RWPE2 (cell line): ENCODE measurements at regions not wholly inside any gene's neighbourhood (a gene's known extent, or its start where the extent isn't known, plus 50 kb on each side); places are given as distances from the start of the nearest gene placed in this dataset.

ENCODE experiments used
- ATAC-seq: fragments of 200-7000 bp; cut with Tn5 transposase; 3 replicates; pipeline ENCODE4 v1.9.1; 2021; ENCODE audit warnings: low read depth
- DNase-seq: peaks from one replicate; pipeline ENCODE4 v3.0.0-alpha.2; 2020; ENCODE audit warnings: low spot score
- H3K27ac ChIP-seq: fragments of 450-650 bp; 2 replicates; pipeline ENCODE4 v1.5.1; 2017; ENCODE audit warnings: mild to moderate bottlenecking; ENCODE audit not compliant: poor library complexity, severe bottlenecking
- H3K27me3 ChIP-seq: fragments of 250-450 bp; sonication (Bioruptor Pico); 2 replicates; pipeline ENCODE4 v1.5.1; 2021; ENCODE audit warnings: mild to moderate bottlenecking, moderate library complexity; ENCODE audit not compliant: insufficient read depth, poor library complexity, severe bottlenecking
- H3K36me3 ChIP-seq: fragments of 250-450 bp; sonication (Bioruptor Pico); 2 replicates; pipeline ENCODE4 v1.5.1; 2020; ENCODE audit warnings: low read depth, mild to moderate bottlenecking, moderate library complexity
- H3K4me1 ChIP-seq: fragments of 250-450 bp; sonication (Bioruptor Pico); 2 replicates; pipeline ENCODE4 v1.5.1; 2021; ENCODE audit warnings: mild to moderate bottlenecking, moderate library complexity; ENCODE audit not compliant: insufficient read depth, poor library complexity, severe bottlenecking
- H3K4me3 ChIP-seq: fragments of 250-450 bp; sonication (Bioruptor Pico); 2 replicates; pipeline ENCODE4 v1.5.1; 2021; ENCODE audit warnings: mild to moderate bottlenecking, moderate library complexity; ENCODE audit not compliant: severe bottlenecking
- H3K9me3 ChIP-seq: fragments of 250-450 bp; sonication (Bioruptor Pico); 2 replicates; pipeline ENCODE4 v1.5.1; 2021; ENCODE audit warnings: mild to moderate bottlenecking, moderate library complexity; ENCODE audit not compliant: severe bottlenecking
- TF ChIP-seq, protein P1 (sequence below): fragments of 450-650 bp; IDR thresholded peaks from one replicate; pipeline ENCODE4 v1.5.1; 2017; ENCODE audit warnings: mild to moderate bottlenecking, moderate library complexity; ENCODE audit not compliant: poor library complexity, severe bottlenecking

DNA sequence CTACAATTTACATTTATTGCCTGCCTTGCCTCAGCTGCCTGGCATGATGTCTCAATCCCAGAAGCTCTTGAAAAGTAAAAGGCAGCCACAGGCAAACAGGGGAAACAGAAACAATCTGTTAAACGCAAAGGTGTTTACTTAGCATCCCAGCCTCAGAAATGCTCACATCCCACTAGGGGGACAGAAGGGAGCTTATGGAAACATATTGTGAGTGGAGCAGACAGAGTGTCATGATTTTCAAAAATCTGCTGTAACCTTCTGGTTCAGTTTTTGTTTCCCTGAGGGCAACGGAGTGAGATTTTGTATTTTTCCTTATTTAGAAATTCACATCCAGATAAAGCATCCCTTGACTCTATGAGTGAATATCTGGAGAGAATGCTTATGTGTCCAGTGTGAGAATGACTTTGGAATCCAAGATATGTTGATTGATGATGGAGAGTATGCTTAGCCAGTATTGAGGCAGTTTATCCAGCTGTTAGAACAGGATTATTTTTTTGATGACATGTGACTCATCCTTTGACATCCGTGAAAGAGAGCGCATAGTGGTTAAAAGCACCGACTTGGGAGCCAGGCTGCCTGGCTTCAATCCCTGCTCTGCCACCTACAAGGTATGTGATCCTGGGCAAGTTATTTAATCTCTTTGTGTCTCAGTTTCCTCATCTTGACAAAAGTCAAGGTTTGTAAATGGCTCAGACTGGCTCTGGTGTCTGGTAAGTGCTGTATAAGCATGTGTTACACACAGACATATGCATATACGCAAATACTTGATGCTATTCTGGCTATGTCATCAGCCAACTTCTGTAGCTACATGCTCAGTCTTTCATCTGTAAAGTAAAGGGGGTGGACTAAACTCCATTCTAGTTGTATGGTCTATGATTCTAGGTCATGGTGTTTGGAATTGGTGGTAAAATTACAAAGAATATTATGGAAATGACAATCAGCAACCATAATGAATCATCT lies 381.2 kb downstream of the RAPGEF2 start:
- H3K9me3 ChIP-seq = no peaks in the 10 kb centered on the region
- no peak overlapping the region for H3K4me3 ChIP-seq
- no peak for ATAC-seq
- no peaks in the 10 kb centered on the region for H3K27me3 ChIP-seq
- DNase-seq = no peak
- no peak overlapping the region for H3K27ac ChIP-seq
- H3K36me3 ChIP-seq = no peaks in the 10 kb centered on the region
- H3K4me1 ChIP-seq = peaks cover 8% of the 10 kb centered on the region
- TF ChIP-seq, protein P1, sequence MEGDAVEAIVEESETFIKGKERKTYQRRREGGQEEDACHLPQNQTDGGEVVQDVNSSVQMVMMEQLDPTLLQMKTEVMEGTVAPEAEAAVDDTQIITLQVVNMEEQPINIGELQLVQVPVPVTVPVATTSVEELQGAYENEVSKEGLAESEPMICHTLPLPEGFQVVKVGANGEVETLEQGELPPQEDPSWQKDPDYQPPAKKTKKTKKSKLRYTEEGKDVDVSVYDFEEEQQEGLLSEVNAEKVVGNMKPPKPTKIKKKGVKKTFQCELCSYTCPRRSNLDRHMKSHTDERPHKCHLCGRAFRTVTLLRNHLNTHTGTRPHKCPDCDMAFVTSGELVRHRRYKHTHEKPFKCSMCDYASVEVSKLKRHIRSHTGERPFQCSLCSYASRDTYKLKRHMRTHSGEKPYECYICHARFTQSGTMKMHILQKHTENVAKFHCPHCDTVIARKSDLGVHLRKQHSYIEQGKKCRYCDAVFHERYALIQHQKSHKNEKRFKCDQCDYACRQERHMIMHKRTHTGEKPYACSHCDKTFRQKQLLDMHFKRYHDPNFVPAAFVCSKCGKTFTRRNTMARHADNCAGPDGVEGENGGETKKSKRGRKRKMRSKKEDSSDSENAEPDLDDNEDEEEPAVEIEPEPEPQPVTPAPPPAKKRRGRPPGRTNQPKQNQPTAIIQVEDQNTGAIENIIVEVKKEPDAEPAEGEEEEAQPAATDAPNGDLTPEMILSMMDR = no peak

DNA sequence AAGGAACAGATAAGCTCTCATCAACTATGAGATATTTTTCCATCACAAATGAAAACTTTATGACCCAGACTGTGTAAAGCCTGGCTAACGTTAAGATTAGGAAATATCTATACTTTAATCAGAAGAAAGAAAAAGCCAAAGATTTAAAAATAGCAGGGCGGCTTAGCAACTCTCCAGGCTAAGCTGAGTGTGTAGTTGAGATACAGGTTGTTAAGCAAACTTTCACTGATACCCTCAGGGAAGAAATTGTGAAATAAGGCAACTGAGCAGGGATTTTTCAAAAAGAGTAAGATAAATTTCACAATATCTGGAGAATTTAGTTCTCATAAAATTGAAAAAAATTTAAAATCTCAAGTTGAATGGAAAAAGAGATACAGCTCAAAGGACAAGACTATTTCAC lies 382.0 kb downstream of the RAPGEF2 start:
- H3K4me3 ChIP-seq = no peak overlapping the region

GRCh38 chr4:159487284-159487747 lies 384.4 kb downstream of the RAPGEF2 start:
- Histone ChIP-seq H3K4me3 (no peak overlapping the region), H3K27ac (no peak overlapping the region), H3K27me3 (no peaks in the 10 kb centered on the region)

More for the DNA sequence above, 382.0 kb downstream of the RAPGEF2 start:
- no peaks in the 10 kb centered on the region for H3K27me3 ChIP-seq
- no peak for DNase-seq
- H3K27ac ChIP-seq = no peak overlapping the region
- H3K36me3 ChIP-seq = no peaks in the 10 kb centered on the region
- H3K4me1 ChIP-seq = peaks cover 8% of the 10 kb centered on the region
- ATAC-seq = peak; percentile 26; the same call in 1 of the 3 replicates
- TF ChIP-seq, protein P1 = no peak
- no peaks in the 10 kb centered on the region for H3K9me3 ChIP-seq

DNA sequence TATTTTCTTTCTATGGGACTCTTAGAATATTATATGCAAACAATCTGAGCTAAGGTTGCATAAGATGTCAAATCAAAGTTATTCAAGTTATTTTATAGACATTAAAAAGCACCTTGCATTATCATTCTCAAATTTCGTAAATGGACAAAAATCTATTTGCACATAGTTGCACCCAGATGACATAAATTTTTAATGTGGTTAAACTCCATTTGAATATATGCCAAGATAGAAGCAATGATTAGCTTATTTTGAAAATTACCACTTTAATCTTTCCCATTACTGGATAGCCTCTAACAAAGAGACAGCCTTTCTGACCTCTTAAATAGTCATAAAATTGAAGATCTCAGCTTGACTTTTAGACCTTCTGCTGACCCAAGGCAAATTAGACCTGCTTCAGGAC lies 386.8 kb downstream of the RAPGEF2 start:
- DNase-seq (no peak), ATAC-seq (no peak)
- H3K4me3 ChIP-seq = no peak overlapping the region
- H3K27ac ChIP-seq = no peak overlapping the region
- H3K27me3 ChIP-seq = no peaks in the 10 kb centered on the region
- H3K9me3 ChIP-seq = no peaks in the 10 kb centered on the region
- TF ChIP-seq, protein P1 = no peak
- no peaks in the 10 kb centered on the region for H3K36me3 ChIP-seq
- H3K4me1 ChIP-seq = peaks cover 5% of the 10 kb centered on the region

More at GRCh38 chr4:159487284-159487747, 384.4 kb downstream of the RAPGEF2 start:
- TF ChIP-seq, protein P1 = peak; percentile 87
- Histone ChIP-seq H3K9me3 (no peaks in the 10 kb centered on the region), H3K4me1 (peaks cover 8% of the 10 kb centered on the region), H3K36me3 (no peaks in the 10 kb centered on the region)
- peak; percentile 83 for ATAC-seq
- no peak for DNase-seq
